Panc1 (cell line): ENCODE measurements at regions not wholly inside any gene's neighbourhood (a gene's known extent, or its start where the extent isn't known, plus 50 kb on each side); places are given as distances from the start of the nearest gene placed in this dataset.

Experiments used
- ATAC-seq: fragments of 200-7000 bp; cut with Tn5 transposase; 2 replicates; pipeline ENCODE4 v1.9.1; 2020; ENCODE audit warnings: mild to moderate bottlenecking, moderate library complexity
- BruUV-seq: library from RNA; stranded (reverse); fragments of 400-500 nt; replicated peaks from 2 replicates; lab custom pipeline; 2021; lab: Mats Ljungman, UMichigan
- CTCF ChIA-PET: fragments of 300-600 bp; sonication (Branson Sonifier 250); formaldehyde crosslinking; loops from one replicate; lab custom pipeline; 2022; ENCODE audit warnings: antibody characterized with exemption; lab: Charles Lee
- POLR2A ChIA-PET: fragments of 300-600 bp; sonication (Branson Sonifier 250); formaldehyde crosslinking; loops from one replicate; lab custom pipeline; 2022; ENCODE audit warnings: antibody characterized with exemption; lab: Charles Lee
- DNase-seq: peaks from one replicate; pipeline ENCODE4 v3.0.0-alpha.2; 2010; ENCODE audit warnings: low read depth, low spot score
- H3K27ac ChIP-seq: 2 replicates; pipeline ENCODE4 v1.5.1; 2011; ENCODE audit warnings: mild to moderate bottlenecking, low read length, inconsistent platforms
- H3K27me3 ChIP-seq: fragments of 200-500 bp; sonication (Bioruptor generic); 2 replicates; pipeline ENCODE4 v1.6.0; 2014; ENCODE audit warnings: low read length, inconsistent platforms; ENCODE audit not compliant: control insufficient read depth, insufficient read depth
- H3K36me3 ChIP-seq: fragments of 200-500 bp; sonication (Bioruptor generic); 2 replicates; pipeline ENCODE4 v1.5.1; 2014; ENCODE audit warnings: inconsistent platforms, mild to moderate bottlenecking, low read length, moderate library complexity; ENCODE audit not compliant: control insufficient read depth, insufficient read depth
- H3K4me1 ChIP-seq: 2 replicates; pipeline ENCODE4 v1.5.1; 2011; ENCODE audit warnings: inconsistent platforms, mild to moderate bottlenecking, low read length, moderate library complexity; ENCODE audit not compliant: control insufficient read depth, insufficient read depth
- H3K4me3 ChIP-seq, 2 experiments: 2 replicates each; pipeline ENCODE4 v1.5.1; 2011 to 2012; ENCODE audit warnings: low read depth in 2 of 2, low read length in 2 of 2, mild to moderate bottlenecking in 2 of 2, inconsistent platforms in 1 of 2, moderate library complexity in 1 of 2
- H3K9me3 ChIP-seq: fragments of 200-500 bp; sonication (Bioruptor generic); 2 replicates; pipeline ENCODE4 v1.5.1; 2014; ENCODE audit warnings: low read depth, mild to moderate bottlenecking, inconsistent platforms, low read length, moderate library complexity; ENCODE audit not compliant: control insufficient read depth, insufficient read depth
- POLR2AphosphoS5 ChIP-seq: IDR thresholded peaks from 2 replicates; pipeline ENCODE4 v1.6.1; 2012; ENCODE audit warnings: mild to moderate bottlenecking, low read depth, low read length, moderate library complexity
- SIN3A ChIP-seq: IDR thresholded peaks from 2 replicates; pipeline ENCODE4 v1.6.1; 2012; ENCODE audit warnings: low read depth, mild to moderate bottlenecking, low read length, moderate library complexity, borderline replicate concordance; ENCODE audit not compliant: insufficient read depth
- TCF7L2 ChIP-seq: IDR thresholded peaks from 2 replicates; pipeline ENCODE4 v1.6.1; 2011; ENCODE audit warnings: mild to moderate bottlenecking, low read depth, low read length, inconsistent platforms
- in situ Hi-C: cut with HindIII; loops from 2 replicates; pipeline ENCODE4 v1.10.0; 2016; ENCODE audit warnings: low sequenced_read_pairs, low pct_unique_long_range_greater_than_20kb
- intact Hi-C: fragments of 100-400 bp; cut with micrococcal nuclease; formaldehyde crosslinking; loops from one replicate; pipeline ENCODE4 v1.10.0; 2022; ENCODE audit not compliant: unreplicated experiment
- TF ChIP-seq, protein P1 (sequence below): fragments of 450-650 bp; IDR thresholded peaks from 2 replicates; pipeline ENCODE4 v1.5.1; 2017; ENCODE audit warnings: mild to moderate bottlenecking
- TF ChIP-seq, protein P2 (sequence below), 2 experiments: IDR thresholded peaks; 2 replicates each; pipeline ENCODE4 v1.6.1; 2011 to 2012; ENCODE audit warnings: low read depth in 2 of 2, control low read depth in 1 of 2, low read length in 1 of 2, mild to moderate bottlenecking in 1 of 2, moderate library complexity in 1 of 2; ENCODE audit not compliant: insufficient read depth in 1 of 2

- Histone ChIP-seq H3K4me3 (no peak overlapping the region), H3K27ac (no peak overlapping the region), H3K36me3 (no peaks in the 10 kb centered on the region), H3K9me3 (no peaks in the 10 kb centered on the region), H3K4me1 (no peaks in the 10 kb centered on the region), H3K27me3 (no peaks in the 10 kb centered on the region; the same call in 1 of the 2 replicates)
- TF ChIP-seq SIN3A (no peak), POLR2AphosphoS5 (no peak), TCF7L2 (no peak)
- TF ChIP-seq, protein P1, sequence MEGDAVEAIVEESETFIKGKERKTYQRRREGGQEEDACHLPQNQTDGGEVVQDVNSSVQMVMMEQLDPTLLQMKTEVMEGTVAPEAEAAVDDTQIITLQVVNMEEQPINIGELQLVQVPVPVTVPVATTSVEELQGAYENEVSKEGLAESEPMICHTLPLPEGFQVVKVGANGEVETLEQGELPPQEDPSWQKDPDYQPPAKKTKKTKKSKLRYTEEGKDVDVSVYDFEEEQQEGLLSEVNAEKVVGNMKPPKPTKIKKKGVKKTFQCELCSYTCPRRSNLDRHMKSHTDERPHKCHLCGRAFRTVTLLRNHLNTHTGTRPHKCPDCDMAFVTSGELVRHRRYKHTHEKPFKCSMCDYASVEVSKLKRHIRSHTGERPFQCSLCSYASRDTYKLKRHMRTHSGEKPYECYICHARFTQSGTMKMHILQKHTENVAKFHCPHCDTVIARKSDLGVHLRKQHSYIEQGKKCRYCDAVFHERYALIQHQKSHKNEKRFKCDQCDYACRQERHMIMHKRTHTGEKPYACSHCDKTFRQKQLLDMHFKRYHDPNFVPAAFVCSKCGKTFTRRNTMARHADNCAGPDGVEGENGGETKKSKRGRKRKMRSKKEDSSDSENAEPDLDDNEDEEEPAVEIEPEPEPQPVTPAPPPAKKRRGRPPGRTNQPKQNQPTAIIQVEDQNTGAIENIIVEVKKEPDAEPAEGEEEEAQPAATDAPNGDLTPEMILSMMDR, result no peak
- TF ChIP-seq, protein P2, sequence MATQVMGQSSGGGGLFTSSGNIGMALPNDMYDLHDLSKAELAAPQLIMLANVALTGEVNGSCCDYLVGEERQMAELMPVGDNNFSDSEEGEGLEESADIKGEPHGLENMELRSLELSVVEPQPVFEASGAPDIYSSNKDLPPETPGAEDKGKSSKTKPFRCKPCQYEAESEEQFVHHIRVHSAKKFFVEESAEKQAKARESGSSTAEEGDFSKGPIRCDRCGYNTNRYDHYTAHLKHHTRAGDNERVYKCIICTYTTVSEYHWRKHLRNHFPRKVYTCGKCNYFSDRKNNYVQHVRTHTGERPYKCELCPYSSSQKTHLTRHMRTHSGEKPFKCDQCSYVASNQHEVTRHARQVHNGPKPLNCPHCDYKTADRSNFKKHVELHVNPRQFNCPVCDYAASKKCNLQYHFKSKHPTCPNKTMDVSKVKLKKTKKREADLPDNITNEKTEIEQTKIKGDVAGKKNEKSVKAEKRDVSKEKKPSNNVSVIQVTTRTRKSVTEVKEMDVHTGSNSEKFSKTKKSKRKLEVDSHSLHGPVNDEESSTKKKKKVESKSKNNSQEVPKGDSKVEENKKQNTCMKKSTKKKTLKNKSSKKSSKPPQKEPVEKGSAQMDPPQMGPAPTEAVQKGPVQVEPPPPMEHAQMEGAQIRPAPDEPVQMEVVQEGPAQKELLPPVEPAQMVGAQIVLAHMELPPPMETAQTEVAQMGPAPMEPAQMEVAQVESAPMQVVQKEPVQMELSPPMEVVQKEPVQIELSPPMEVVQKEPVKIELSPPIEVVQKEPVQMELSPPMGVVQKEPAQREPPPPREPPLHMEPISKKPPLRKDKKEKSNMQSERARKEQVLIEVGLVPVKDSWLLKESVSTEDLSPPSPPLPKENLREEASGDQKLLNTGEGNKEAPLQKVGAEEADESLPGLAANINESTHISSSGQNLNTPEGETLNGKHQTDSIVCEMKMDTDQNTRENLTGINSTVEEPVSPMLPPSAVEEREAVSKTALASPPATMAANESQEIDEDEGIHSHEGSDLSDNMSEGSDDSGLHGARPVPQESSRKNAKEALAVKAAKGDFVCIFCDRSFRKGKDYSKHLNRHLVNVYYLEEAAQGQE (IDR thresholded peaks at IDR 0.05; ENCODE audit: insufficient read depth in 1 of 2, low read depth in 2 of 2, low read length in 1 of 2), result no peak
- DNase-seq (no peak), ATAC-seq (no peak)
- ChIA-PET CTCF (no interaction called here), POLR2A (no interaction called here)
- BruUV-seq, result no TSS peak
- in situ Hi-C loops (no loop called here), intact Hi-C loops (no loop called here)
These were observed 84.0 kb downstream of the PALM2AKAP2 start for GRCh38 chr9:109863961-109864360.

DNA sequence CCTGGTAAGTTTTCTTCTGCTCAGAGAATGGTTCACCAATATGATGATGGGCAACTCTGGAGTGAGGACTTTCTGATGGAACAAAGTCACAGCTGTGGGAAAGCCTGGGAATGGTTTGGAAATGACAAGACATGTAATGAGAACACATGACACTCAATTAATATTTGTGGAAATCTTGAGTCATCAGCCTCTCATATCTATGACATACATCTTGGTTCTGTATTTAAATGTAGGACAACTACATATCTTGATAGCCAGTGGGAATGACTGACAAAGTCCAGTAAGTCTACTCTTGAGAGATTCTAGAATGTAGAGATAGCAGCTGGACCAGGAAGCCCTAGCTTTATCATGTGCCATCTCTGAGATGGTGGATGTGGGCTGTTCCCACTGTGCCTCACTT lies 85.5 kb downstream of the PALM2AKAP2 start:
- ChIA-PET CTCF (no interaction called here), POLR2A (no interaction called here)
- Histone ChIP-seq H3K4me3 (no peak overlapping the region), H3K36me3 (no peaks in the 10 kb centered on the region), H3K27ac (no peak overlapping the region), H3K27me3 (no peaks in the 10 kb centered on the region; the same call in 1 of the 2 replicates), H3K4me1 (no peaks in the 10 kb centered on the region), H3K9me3 (no peaks in the 10 kb centered on the region)
- in situ Hi-C loops (no loop called here), intact Hi-C loops (no loop called here)
- TF ChIP-seq, protein P1, result no peak
- no peak for TF ChIP-seq TCF7L2
- TF ChIP-seq, protein P2 (IDR thresholded peaks at IDR 0.05; ENCODE audit: insufficient read depth in 1 of 2, low read depth in 2 of 2, low read length in 1 of 2), result no peak
- TF ChIP-seq POLR2AphosphoS5, result no peak
- TF ChIP-seq SIN3A, result no peak
- no TSS peak for BruUV-seq
- ATAC-seq (no peak), DNase-seq (no peak)
